ENCODE measurements at regions not wholly inside any gene's neighbourhood (a gene's known extent, or its start where the extent isn't known, plus 50 kb on each side); places are given as distances from the start of the nearest gene placed in this dataset.
A peak's percentile ranks its signal among the peaks of the same experiment; 100 is the strongest.
"Not testable (repeated sequence)": the region's sequence is repeated elsewhere in the genome, so short reads cannot be mapped to it uniquely, and the experiment has no call there.

GRCh38 chr6:170738263-170738662 is 153.8 kb upstream of the PDCD2 start:
- not testable (repeated sequence) for DNase-seq

GRCh38 chr6:170736339-170736738 is 151.9 kb upstream of the PDCD2 start:
- DNase-seq, result not testable (repeated sequence)

DNA sequence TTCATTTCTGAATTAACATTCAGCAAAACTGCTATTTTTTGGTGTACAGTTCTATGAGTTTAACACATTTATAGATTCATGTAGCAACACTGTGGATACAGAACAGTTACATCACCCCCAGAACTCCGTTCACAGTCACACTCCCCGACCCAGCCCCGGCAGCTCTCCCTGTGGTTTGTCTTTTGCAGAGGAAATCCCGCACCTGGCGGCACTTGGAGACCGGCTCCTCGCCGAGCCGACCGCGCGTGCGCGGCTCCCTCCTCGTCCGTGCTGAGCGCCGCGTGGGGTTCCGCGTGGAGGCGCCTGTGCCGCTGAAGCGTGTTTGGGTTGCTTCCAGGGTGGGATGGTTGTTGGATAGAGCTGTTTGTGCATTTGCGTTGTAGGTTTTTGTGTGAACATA is 132.6 kb upstream of the PDCD2 start:
- DNase-seq, result peak; percentile 61

GRCh38 chr6:170712702-170713101 is 128.3 kb upstream of the PDCD2 start:
- not testable (repeated sequence) for DNase-seq

- not testable (repeated sequence) for DNase-seq
These were observed 115.7 kb upstream of the PDCD2 start for GRCh38 chr6:170700178-170700577.

Data from activated effector memory CD4-positive, alpha-beta T cell treated with anti-CD3 and anti-CD28 coated beads, Interleukin-2, amount 50 U/mL, for 16 hours (primary cell).